GM23338 (cell line): ENCODE measurements at regions not wholly inside any gene's neighbourhood (a gene's known extent, or its start where the extent isn't known, plus 50 kb on each side); places are given as distances from the start of the nearest gene placed in this dataset.

Experiments
- ATAC-seq: fragments of 200-7000 bp; cut with Tn5 transposase; 3 replicates; pipeline ENCODE4 v1.9.1; 2020
- DNase-seq: peaks from one replicate; pipeline ENCODE4 v3.0.0-alpha.2; 2015; ENCODE audit warnings: low spot score
- H2AFZ ChIP-seq: fragments of 200-600 bp; sonication (generic); 2 replicates; pipeline ENCODE4 v1.8.0; 2016; ENCODE audit warnings: antibody characterized with exemption, mild to moderate bottlenecking, moderate library complexity
- H3F3A ChIP-seq: fragments of 200-600 bp; sonication (generic); replicated peaks from 2 replicates; pipeline ENCODE4 v1.8.0; 2017; ENCODE audit warnings: antibody characterized with exemption, mixed run types, low read depth
- H3K27ac ChIP-seq: fragments of 200-600 bp; sonication (generic); 2 replicates; pipeline ENCODE4 v1.6.1; 2016; ENCODE audit warnings: low read depth
- H3K27me3 ChIP-seq: fragments of 200-600 bp; sonication (generic); 2 replicates; pipeline ENCODE4 v1.8.0; 2016; ENCODE audit warnings: mild to moderate bottlenecking, mixed run types, moderate library complexity; ENCODE audit not compliant: insufficient read depth
- H3K36me3 ChIP-seq: fragments of 200-600 bp; sonication (generic); 2 replicates; pipeline ENCODE4 v1.8.0; 2016; ENCODE audit warnings: mild to moderate bottlenecking; ENCODE audit not compliant: insufficient read depth
- H3K4me1 ChIP-seq: fragments of 200-600 bp; sonication (generic); 2 replicates; pipeline ENCODE4 v1.8.0; 2016; ENCODE audit warnings: mild to moderate bottlenecking, moderate library complexity; ENCODE audit not compliant: insufficient read depth
- H3K4me2 ChIP-seq: fragments of 200-600 bp; sonication (generic); 2 replicates; pipeline ENCODE4 v1.7.1; 2017; ENCODE audit warnings: mixed run types
- H3K4me3 ChIP-seq: fragments of 200-600 bp; sonication (generic); 2 replicates; pipeline ENCODE4 v1.6.1; 2016; ENCODE audit warnings: mixed run types
- H3K79me2 ChIP-seq: fragments of 200-600 bp; sonication (generic); replicated peaks from 2 replicates; pipeline ENCODE4 v1.8.0; 2017; ENCODE audit warnings: mild to moderate bottlenecking; ENCODE audit not compliant: insufficient read depth
- H3K9me2 ChIP-seq: fragments of 200-600 bp; sonication (generic); 2 replicates; pipeline ENCODE4 v1.8.0; 2017; ENCODE audit not compliant: insufficient read depth
- H4K20me1 ChIP-seq: fragments of 200-600 bp; sonication (generic); replicated peaks from 2 replicates; pipeline ENCODE4 v1.8.0; 2017; ENCODE audit warnings: mild to moderate bottlenecking; ENCODE audit not compliant: insufficient read depth
- H3K27ac Mint-ChIP-seq: 2 replicates; pipeline ENCODE4 v1.8.0; 2020; ENCODE audit warnings: inconsistent platforms, mild to moderate bottlenecking, moderate library complexity, mixed read lengths
- H3K27me3 Mint-ChIP-seq: 3 replicates; pipeline ENCODE4 v1.8.0; 2022; ENCODE audit warnings: low read depth, mild to moderate bottlenecking, moderate library complexity, mixed read lengths, inconsistent platforms; ENCODE audit not compliant: insufficient read depth, poor library complexity
- H3K36me3 Mint-ChIP-seq: 3 replicates; pipeline ENCODE4 v1.8.0; 2021; ENCODE audit warnings: low read depth, mild to moderate bottlenecking, inconsistent platforms, moderate library complexity, mixed read lengths
- H3K4me1 Mint-ChIP-seq: 3 replicates; pipeline ENCODE4 v1.8.0; 2020; ENCODE audit warnings: mild to moderate bottlenecking, inconsistent platforms, mixed read lengths
- H3K4me3 Mint-ChIP-seq: 3 replicates; pipeline ENCODE4 v1.8.0; 2021; ENCODE audit warnings: moderate library complexity, mild to moderate bottlenecking, inconsistent platforms, mixed read lengths
- H3K9me3 Mint-ChIP-seq: 3 replicates; pipeline ENCODE4 v1.8.0; 2020; ENCODE audit warnings: moderate library complexity, mild to moderate bottlenecking, inconsistent platforms, mixed read lengths
- CREB1 ChIP-seq: fragments of 250-450 bp; sonication (Bioruptor Pico); IDR thresholded peaks from 2 replicates; pipeline ENCODE4 v1.5.0; 2020; ENCODE audit warnings: low read depth, mild to moderate bottlenecking, moderate library complexity
- EZH2 ChIP-seq: fragments of 200-600 bp; sonication (generic); IDR thresholded peaks from one replicate; pipeline ENCODE4 v1.8.0; 2017; ENCODE audit warnings: antibody characterized with exemption, mild to moderate bottlenecking, low read depth; ENCODE audit not compliant: unreplicated experiment
- EZH2phosphoT487 ChIP-seq: fragments of 200-600 bp; sonication (generic); IDR thresholded peaks from one replicate; pipeline ENCODE4 v1.8.1; 2018; ENCODE audit warnings: antibody characterized with exemption; ENCODE audit not compliant: unreplicated experiment
- JUNB ChIP-seq: IDR thresholded peaks from one replicate; pipeline ENCODE4 v1.6.1; 2016; ENCODE audit warnings: antibody characterized with exemption; ENCODE audit not compliant: unreplicated experiment
- NANOG ChIP-seq: IDR thresholded peaks from 2 replicates; pipeline ENCODE4 v1.6.1; 2016; ENCODE audit warnings: antibody characterized with exemption, borderline replicate concordance
- POLR2AphosphoS5 ChIP-seq: IDR thresholded peaks from 2 replicates; pipeline ENCODE4 v1.6.1; 2016; ENCODE audit warnings: antibody characterized with exemption, low read depth
- STAT1 ChIP-seq: IDR thresholded peaks from one replicate; pipeline ENCODE4 v1.6.1; 2016; ENCODE audit warnings: antibody characterized with exemption; ENCODE audit not compliant: unreplicated experiment
- ZNF114 ChIP-seq: fragments of 250-450 bp; sonication (Bioruptor Pico); IDR thresholded peaks from 2 replicates; pipeline ENCODE4 v1.5.0; 2020; ENCODE audit warnings: mild to moderate bottlenecking, moderate library complexity
- ZNF331 ChIP-seq: fragments of 250-450 bp; sonication (Bioruptor Pico); IDR thresholded peaks from 2 replicates; pipeline ENCODE4 v1.5.0; 2020; ENCODE audit warnings: low read depth, mild to moderate bottlenecking, moderate library complexity
- TF ChIP-seq, protein P1 (sequence below), 2 experiments: fragments of 200-600 bp in 1 of 2; sonication (generic) in 1 of 2; conservative IDR thresholded peaks; 2 replicates each; pipeline versions ENCODE4 v1.5.1 to v1.6.1; 2016 to 2017; ENCODE audit warnings: antibody characterized with exemption in 2 of 2, low read depth in 2 of 2, mild to moderate bottlenecking in 2 of 2, moderate library complexity in 1 of 2
- TF ChIP-seq, protein P2 (sequence below): fragments of 250-450 bp; sonication (Bioruptor Pico); IDR thresholded peaks from 2 replicates; pipeline ENCODE4 v1.5.0; 2020; ENCODE audit warnings: mild to moderate bottlenecking, moderate library complexity
- TF ChIP-seq, protein P3 (sequence below): IDR thresholded peaks from 2 replicates; pipeline ENCODE4 v1.6.1; 2016; ENCODE audit warnings: antibody characterized with exemption
- TF ChIP-seq, protein P4 (sequence below): IDR thresholded peaks from one replicate; pipeline ENCODE4 v1.6.1; 2018; ENCODE audit warnings: antibody characterized with exemption; ENCODE audit not compliant: unreplicated experiment

DNA sequence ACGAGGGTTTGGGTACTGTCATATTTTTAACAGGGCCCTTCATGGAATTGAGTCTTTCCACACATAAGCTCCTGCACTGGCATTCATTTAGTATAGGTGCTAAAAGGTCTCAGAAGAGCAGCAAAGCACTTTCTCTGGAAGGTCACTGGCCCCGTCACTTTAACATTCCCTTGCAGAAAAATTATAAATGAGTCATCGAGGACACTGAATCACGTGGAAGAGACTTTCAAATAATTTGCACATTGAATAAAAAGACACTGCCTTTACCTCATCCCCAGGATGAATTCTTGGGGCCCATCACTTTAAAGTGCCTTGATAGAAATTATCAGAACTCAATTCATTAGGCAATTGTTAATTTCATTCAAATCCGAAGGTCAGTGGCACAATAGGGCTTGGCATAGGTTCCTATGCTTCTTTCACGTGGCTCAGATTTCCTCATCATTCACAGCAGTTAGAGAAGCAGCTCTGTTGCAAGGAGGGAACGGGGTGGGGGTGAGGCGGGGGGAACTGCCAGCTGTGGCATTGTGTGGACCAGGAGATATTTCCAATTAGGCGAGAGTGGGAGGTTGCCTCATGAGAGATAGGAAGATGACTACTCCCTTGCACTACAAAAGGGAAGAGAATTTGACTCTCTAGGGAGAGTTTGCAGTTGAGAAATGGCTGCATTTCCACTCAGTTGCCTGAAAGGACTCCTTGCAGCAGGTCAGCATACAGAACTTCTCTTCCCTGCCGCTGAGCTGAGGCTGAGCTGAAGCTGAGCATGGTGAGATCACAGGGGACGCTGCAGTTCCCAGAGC is 86.3 kb upstream of the NPAS2 start:
- Histone ChIP-seq H2AFZ (peak overlapping the region; percentile 14; the same call in 1 of the 2 replicates), H4K20me1 (no peaks in the 10 kb centered on the region), H3K9me2 (no peaks in the 10 kb centered on the region), H3K27ac (no peak overlapping the region), H3K4me2 (no peak overlapping the region), H3K27me3 (no peaks in the 10 kb centered on the region), H3F3A (no peaks in the 10 kb centered on the region), H3K36me3 (no peaks in the 10 kb centered on the region), H3K4me1 (peaks cover 8% of the 10 kb centered on the region; the same call in 1 of the 2 replicates), H3K79me2 (no peaks in the 10 kb centered on the region), H3K4me3 (no peak overlapping the region)
- H3K4me1 Mint-ChIP-seq: peaks cover 17% of the 10 kb centered on the region
- peaks cover 5% of the 10 kb centered on the region for H3K27me3 Mint-ChIP-seq
- H3K4me3 Mint-ChIP-seq: no peak overlapping the region
- H3K9me3 Mint-ChIP-seq: peaks cover 11% of the 10 kb centered on the region
- H3K27ac Mint-ChIP-seq: no peak overlapping the region
- DNase-seq: peak; percentile 25
- H3K36me3 Mint-ChIP-seq: no peaks in the 10 kb centered on the region; the same call in 1 of the 3 replicates
- TF ChIP-seq EZH2: no peak
- TF ChIP-seq ZNF331 (CRISPR knock-in tag): no peak
- no peak for TF ChIP-seq NANOG
- TF ChIP-seq ZNF114 (CRISPR knock-in tag): no peak
- TF ChIP-seq, protein P1, sequence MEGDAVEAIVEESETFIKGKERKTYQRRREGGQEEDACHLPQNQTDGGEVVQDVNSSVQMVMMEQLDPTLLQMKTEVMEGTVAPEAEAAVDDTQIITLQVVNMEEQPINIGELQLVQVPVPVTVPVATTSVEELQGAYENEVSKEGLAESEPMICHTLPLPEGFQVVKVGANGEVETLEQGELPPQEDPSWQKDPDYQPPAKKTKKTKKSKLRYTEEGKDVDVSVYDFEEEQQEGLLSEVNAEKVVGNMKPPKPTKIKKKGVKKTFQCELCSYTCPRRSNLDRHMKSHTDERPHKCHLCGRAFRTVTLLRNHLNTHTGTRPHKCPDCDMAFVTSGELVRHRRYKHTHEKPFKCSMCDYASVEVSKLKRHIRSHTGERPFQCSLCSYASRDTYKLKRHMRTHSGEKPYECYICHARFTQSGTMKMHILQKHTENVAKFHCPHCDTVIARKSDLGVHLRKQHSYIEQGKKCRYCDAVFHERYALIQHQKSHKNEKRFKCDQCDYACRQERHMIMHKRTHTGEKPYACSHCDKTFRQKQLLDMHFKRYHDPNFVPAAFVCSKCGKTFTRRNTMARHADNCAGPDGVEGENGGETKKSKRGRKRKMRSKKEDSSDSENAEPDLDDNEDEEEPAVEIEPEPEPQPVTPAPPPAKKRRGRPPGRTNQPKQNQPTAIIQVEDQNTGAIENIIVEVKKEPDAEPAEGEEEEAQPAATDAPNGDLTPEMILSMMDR (conservative IDR thresholded peaks at IDR 0.05; ENCODE audit: low read depth in 2 of 2): no peak
- TF ChIP-seq POLR2AphosphoS5: no peak
- TF ChIP-seq CREB1 (CRISPR knock-in tag): no peak
- TF ChIP-seq, protein P2, sequence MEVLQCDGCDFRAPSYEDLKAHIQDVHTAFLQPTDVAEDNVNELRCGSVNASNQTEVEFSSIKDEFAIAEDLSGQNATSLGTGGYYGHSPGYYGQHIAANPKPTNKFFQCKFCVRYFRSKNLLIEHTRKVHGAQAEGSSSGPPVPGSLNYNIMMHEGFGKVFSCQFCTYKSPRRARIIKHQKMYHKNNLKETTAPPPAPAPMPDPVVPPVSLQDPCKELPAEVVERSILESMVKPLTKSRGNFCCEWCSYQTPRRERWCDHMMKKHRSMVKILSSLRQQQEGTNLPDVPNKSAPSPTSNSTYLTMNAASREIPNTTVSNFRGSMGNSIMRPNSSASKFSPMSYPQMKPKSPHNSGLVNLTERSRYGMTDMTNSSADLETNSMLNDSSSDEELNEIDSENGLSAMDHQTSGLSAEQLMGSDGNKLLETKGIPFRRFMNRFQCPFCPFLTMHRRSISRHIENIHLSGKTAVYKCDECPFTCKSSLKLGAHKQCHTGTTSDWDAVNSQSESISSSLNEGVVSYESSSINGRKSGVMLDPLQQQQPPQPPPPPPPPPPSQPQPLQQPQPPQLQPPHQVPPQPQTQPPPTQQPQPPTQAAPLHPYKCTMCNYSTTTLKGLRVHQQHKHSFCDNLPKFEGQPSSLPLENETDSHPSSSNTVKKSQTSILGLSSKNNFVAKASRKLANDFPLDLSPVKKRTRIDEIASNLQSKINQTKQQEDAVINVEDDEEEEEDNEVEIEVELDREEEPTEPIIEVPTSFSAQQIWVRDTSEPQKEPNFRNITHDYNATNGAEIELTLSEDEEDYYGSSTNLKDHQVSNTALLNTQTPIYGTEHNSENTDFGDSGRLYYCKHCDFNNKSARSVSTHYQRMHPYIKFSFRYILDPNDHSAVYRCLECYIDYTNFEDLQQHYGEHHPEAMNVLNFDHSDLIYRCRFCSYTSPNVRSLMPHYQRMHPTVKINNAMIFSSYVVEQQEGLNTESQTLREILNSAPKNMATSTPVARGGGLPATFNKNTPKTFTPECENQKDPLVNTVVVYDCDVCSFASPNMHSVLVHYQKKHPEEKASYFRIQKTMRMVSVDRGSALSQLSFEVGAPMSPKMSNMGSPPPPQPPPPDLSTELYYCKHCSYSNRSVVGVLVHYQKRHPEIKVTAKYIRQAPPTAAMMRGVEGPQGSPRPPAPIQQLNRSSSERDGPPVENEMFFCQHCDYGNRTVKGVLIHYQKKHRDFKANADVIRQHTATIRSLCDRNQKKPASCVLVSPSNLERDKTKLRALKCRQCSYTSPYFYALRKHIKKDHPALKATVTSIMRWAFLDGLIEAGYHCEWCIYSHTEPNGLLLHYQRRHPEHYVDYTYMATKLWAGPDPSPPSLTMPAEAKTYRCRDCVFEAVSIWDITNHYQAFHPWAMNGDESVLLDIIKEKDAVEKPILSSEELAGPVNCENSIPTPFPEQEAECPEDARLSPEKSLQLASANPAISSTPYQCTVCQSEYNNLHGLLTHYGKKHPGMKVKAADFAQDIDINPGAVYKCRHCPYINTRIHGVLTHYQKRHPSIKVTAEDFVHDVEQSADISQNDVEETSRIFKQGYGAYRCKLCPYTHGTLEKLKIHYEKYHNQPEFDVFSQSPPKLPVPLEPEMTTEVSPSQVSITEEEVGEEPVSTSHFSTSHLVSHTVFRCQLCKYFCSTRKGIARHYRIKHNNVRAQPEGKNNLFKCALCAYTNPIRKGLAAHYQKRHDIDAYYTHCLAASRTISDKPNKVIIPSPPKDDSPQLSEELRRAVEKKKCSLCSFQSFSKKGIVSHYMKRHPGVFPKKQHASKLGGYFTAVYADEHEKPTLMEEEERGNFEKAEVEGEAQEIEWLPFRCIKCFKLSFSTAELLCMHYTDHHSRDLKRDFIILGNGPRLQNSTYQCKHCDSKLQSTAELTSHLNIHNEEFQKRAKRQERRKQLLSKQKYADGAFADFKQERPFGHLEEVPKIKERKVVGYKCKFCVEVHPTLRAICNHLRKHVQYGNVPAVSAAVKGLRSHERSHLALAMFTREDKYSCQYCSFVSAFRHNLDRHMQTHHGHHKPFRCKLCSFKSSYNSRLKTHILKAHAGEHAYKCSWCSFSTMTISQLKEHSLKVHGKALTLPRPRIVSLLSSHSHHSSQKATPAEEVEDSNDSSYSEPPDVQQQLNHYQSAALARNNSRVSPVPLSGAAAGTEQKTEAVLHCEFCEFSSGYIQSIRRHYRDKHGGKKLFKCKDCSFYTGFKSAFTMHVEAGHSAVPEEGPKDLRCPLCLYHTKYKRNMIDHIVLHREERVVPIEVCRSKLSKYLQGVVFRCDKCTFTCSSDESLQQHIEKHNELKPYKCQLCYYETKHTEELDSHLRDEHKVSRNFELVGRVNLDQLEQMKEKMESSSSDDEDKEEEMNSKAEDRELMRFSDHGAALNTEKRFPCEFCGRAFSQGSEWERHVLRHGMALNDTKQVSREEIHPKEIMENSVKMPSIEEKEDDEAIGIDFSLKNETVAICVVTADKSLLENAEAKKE: no peak
- no peak for TF ChIP-seq JUNB
- TF ChIP-seq, protein P3, sequence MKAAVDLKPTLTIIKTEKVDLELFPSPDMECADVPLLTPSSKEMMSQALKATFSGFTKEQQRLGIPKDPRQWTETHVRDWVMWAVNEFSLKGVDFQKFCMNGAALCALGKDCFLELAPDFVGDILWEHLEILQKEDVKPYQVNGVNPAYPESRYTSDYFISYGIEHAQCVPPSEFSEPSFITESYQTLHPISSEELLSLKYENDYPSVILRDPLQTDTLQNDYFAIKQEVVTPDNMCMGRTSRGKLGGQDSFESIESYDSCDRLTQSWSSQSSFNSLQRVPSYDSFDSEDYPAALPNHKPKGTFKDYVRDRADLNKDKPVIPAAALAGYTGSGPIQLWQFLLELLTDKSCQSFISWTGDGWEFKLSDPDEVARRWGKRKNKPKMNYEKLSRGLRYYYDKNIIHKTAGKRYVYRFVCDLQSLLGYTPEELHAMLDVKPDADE: no peak
- no peak for TF ChIP-seq STAT1
- TF ChIP-seq, protein P4, sequence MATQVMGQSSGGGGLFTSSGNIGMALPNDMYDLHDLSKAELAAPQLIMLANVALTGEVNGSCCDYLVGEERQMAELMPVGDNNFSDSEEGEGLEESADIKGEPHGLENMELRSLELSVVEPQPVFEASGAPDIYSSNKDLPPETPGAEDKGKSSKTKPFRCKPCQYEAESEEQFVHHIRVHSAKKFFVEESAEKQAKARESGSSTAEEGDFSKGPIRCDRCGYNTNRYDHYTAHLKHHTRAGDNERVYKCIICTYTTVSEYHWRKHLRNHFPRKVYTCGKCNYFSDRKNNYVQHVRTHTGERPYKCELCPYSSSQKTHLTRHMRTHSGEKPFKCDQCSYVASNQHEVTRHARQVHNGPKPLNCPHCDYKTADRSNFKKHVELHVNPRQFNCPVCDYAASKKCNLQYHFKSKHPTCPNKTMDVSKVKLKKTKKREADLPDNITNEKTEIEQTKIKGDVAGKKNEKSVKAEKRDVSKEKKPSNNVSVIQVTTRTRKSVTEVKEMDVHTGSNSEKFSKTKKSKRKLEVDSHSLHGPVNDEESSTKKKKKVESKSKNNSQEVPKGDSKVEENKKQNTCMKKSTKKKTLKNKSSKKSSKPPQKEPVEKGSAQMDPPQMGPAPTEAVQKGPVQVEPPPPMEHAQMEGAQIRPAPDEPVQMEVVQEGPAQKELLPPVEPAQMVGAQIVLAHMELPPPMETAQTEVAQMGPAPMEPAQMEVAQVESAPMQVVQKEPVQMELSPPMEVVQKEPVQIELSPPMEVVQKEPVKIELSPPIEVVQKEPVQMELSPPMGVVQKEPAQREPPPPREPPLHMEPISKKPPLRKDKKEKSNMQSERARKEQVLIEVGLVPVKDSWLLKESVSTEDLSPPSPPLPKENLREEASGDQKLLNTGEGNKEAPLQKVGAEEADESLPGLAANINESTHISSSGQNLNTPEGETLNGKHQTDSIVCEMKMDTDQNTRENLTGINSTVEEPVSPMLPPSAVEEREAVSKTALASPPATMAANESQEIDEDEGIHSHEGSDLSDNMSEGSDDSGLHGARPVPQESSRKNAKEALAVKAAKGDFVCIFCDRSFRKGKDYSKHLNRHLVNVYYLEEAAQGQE: no peak
- no peak for TF ChIP-seq EZH2phosphoT487
- peak; percentile 90 for ATAC-seq
